Activated T-cell treated with anti-CD3 and anti-CD28 coated beads, Interleukin-2, amount 50 U/mL, for 72 hours (primary cell): ENCODE measurements at regions not wholly inside any gene's neighbourhood (a gene's known extent, or its start where the extent isn't known, plus 50 kb on each side); places are given as distances from the start of the nearest gene placed in this dataset.

Source experiments
- ATAC-seq, 2 donors: fragments of 150-1000 bp; cut with Tn5 transposase; replicated peaks in 1 of 2; 2 replicates each; pipeline ENCODE4 v1.10.0; 2021; ENCODE audit warnings: moderate library complexity in 2 of 2, mild to moderate bottlenecking in 1 of 2
- DNase-seq, 2 donors: peaks; one replicate each; pipeline ENCODE4 v3.0.0; 2021 to 2022; ENCODE audit warnings: mixed read lengths in 1 of 2
- H3K27ac Mint-ChIP-seq: one replicate; pipeline ENCODE4 v1.8.0; 2022; ENCODE audit warnings: mild to moderate bottlenecking, moderate library complexity, mixed read lengths
- H3K27me3 Mint-ChIP-seq: one replicate; pipeline ENCODE4 v1.8.0; 2022; ENCODE audit warnings: low read depth, mixed read lengths
- H3K36me3 Mint-ChIP-seq, 2 donors: one replicate each; pipeline ENCODE4 v1.8.0; 2022; ENCODE audit warnings: mixed read lengths in 2 of 2, mild to moderate bottlenecking in 1 of 2; ENCODE audit not compliant: insufficient read depth in 2 of 2
- H3K4me1 Mint-ChIP-seq: one replicate; pipeline ENCODE4 v1.8.0; 2022; ENCODE audit warnings: low read depth, mixed read lengths
- H3K4me3 Mint-ChIP-seq, 2 donors: one replicate each; pipeline ENCODE4 v1.8.0; 2022; ENCODE audit warnings: mild to moderate bottlenecking in 2 of 2, mixed read lengths in 2 of 2, moderate library complexity in 2 of 2
- H3K9me3 Mint-ChIP-seq, 2 donors: one replicate each; pipeline ENCODE4 v1.8.0; 2022; ENCODE audit warnings: mixed read lengths in 2 of 2

- Mint-ChIP-seq H3K27ac (no peak overlapping the region), H3K36me3 (peaks cover 6 to 13% of the 10 kb centered on the region in 2 donors), H3K4me3 (no peak overlapping the region), H3K9me3 (no peaks in the 10 kb centered on the region), H3K27me3 (no peaks in the 10 kb centered on the region), H3K4me1 (peaks cover 12% of the 10 kb centered on the region)
- no peak for DNase-seq
- ATAC-seq: no peak
Observed at GRCh38 chr4:122326908-122327307, 51.9 kb upstream of the ADAD1 start.

GRCh38 chr4:122328893-122329292 lies 49.9 kb upstream of the ADAD1 start:
- Mint-ChIP-seq H3K27ac (no peak overlapping the region), H3K9me3 (no peaks in the 10 kb centered on the region), H3K4me1 (peaks cover 5% of the 10 kb centered on the region), H3K27me3 (no peaks in the 10 kb centered on the region), H3K36me3 (peaks cover 3 to 12% of the 10 kb centered on the region in 2 donors), H3K4me3 (no peak overlapping the region)
- ATAC-seq (no peak), DNase-seq (no peak)
